ENCODE measurements at regions not wholly inside any gene's neighbourhood (a gene's known extent, or its start where the extent isn't known, plus 50 kb on each side); places are given as distances from the start of the nearest gene placed in this dataset.

GRCh38 chr2:159875083-159875482 lies 77.1 kb upstream of the CD302 start:
- TF ChIP-seq CTCF (IDR thresholded peaks at IDR 0.05) (no peak), EZH2 (IDR thresholded peaks at IDR 0.05; ENCODE audit: borderline replicate concordance, insufficient read depth, low read depth, low read length, poor library complexity, severe bottlenecking) (no peak)

Data from B cell (primary cell).